BJ (cell line): ENCODE measurements at regions not wholly inside any gene's neighbourhood (a gene's known extent, or its start where the extent isn't known, plus 50 kb on each side); places are given as distances from the start of the nearest gene placed in this dataset.

Experiments
- CTCF ChIA-PET: fragments of 350-600 bp; formaldehyde crosslinking; extraction: SDS; loops from one replicate; lab custom pipeline; 2021; ENCODE audit warnings: antibody characterized with exemption, inconsistent platforms; lab: Yijun Ruan, JAX
- POLR2A ChIA-PET: fragments of 300-600 bp; sonication (Branson Sonifier 250); formaldehyde crosslinking; extraction: SDS; loops from one replicate; lab custom pipeline; 2021; ENCODE audit warnings: antibody characterized with exemption; lab: Charles Lee
- DNase-seq: peaks from one replicate; pipeline ENCODE4 v3.0.0-alpha.2; 2011; ENCODE audit warnings: low read depth
- H3K27me3 ChIP-seq: 2 replicates; pipeline ENCODE4 v1.6.0; 2011; ENCODE audit warnings: low read length; ENCODE audit not compliant: control insufficient read depth, insufficient read depth
- H3K36me3 ChIP-seq: 2 replicates; pipeline ENCODE4 v1.5.1; 2011; ENCODE audit warnings: low read length; ENCODE audit not compliant: control insufficient read depth, insufficient read depth
- H3K4me3 ChIP-seq: 2 replicates; pipeline ENCODE4 v1.5.1; 2011; ENCODE audit warnings: low read depth, mild to moderate bottlenecking, control low read depth, low read length
- TF ChIP-seq, protein P1 (sequence below): IDR thresholded peaks from 2 replicates; pipeline ENCODE4 v1.5.1; 2011; ENCODE audit warnings: low read depth, mild to moderate bottlenecking, control low read depth, inconsistent platforms, low read length, moderate library complexity; ENCODE audit not compliant: insufficient read depth

DNA sequence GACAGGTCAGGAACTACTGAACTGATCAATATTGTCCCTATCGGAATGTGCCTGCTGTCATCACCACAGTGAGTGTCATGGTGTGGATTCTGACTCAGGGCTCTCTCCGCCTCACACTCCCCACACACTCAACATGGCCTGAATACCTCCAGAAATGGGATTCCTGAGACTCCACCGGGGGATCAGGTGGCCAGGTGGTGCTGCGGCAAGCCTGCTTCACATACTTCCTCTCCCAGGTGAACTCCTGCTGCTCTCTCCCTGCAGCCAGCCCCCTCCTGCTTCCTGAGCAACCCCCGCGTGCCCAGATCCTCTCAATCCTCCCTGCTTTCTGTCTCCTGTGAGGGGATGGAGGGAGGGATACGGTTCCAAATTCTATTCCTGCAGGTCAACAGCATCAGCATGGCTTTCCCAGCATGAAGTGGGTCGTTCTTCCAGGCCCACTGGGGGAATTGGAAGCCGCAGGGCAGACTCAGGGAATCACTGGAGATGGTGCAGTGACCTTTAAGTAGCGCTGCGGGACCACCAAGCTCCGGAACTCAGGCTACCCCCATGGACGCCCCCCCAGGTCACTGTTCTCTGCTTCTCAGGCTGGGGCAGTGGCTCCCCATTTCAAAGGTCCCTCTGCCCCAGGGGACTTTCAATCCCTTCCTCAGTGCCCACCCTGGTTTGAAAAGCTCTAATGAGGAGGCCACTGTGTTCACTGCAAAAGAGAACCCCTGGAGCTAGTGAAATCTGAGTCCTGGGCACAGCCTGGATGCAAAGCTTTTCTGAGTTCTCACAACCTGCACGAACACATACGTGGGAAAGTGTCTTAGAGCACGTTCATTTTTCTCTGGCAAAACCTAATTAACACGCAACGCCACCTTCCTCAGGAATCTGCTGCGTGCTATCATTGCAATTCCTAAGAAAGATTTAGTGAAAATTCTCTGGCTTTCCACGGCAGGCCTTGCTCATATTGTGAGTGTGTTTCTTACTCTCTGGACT, 168.4 kb downstream of the ZFP36L2 start:
- Histone ChIP-seq H3K27me3 (no peaks in the 10 kb centered on the region), H3K36me3 (no peaks in the 10 kb centered on the region), H3K4me3 (no peak overlapping the region)
- POLR2A ChIA-PET: no interaction called here
- TF ChIP-seq, protein P1, sequence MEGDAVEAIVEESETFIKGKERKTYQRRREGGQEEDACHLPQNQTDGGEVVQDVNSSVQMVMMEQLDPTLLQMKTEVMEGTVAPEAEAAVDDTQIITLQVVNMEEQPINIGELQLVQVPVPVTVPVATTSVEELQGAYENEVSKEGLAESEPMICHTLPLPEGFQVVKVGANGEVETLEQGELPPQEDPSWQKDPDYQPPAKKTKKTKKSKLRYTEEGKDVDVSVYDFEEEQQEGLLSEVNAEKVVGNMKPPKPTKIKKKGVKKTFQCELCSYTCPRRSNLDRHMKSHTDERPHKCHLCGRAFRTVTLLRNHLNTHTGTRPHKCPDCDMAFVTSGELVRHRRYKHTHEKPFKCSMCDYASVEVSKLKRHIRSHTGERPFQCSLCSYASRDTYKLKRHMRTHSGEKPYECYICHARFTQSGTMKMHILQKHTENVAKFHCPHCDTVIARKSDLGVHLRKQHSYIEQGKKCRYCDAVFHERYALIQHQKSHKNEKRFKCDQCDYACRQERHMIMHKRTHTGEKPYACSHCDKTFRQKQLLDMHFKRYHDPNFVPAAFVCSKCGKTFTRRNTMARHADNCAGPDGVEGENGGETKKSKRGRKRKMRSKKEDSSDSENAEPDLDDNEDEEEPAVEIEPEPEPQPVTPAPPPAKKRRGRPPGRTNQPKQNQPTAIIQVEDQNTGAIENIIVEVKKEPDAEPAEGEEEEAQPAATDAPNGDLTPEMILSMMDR: no peak
- DNase-seq: no peak
- CTCF ChIA-PET: no interaction called here

DNA sequence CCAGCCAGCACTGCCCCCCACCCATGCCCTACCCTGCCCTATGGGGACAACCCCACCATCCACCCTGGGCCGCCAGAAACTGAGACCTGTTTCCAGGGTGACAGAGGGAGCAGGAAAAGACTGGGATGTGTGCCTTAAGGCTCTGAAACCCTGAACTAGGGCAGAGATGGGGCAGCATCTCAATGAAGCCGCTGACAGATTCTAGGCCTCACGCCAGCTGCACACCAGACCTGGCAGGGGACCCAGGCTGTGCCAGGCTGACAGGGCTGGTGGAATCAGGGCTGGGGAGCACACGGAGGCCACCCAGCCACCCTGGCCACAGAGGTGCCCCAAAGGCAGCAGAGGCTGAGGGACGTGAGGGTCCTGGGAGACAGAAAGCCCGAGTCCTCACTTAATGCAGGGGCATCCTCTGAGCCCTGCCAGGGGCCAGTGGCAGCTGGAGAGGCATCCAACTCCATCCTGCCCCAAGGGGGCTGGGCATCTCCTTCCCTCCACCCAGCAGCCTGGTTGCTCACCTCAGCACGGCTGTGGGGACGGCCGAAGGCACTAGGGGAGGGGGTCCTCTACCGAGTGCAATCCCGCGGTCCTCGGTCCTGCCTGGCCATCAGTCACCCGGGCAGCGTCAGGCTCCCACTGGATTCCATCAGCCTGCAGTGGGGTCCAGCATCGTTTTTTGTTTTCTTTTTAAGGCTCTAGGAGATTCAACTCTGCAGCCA, 169.2 kb downstream of the ZFP36L2 start:
- DNase-seq: no peak
- Histone ChIP-seq H3K27me3 (no peaks in the 10 kb centered on the region), H3K4me3 (no peak overlapping the region), H3K36me3 (no peaks in the 10 kb centered on the region)
- POLR2A ChIA-PET: no interaction called here
- CTCF ChIA-PET: interaction anchor here (1.2 kb wide), 1 partner anchor 10 kb away, joined by 3 read pairs; no protein-coding TSS in a partner anchor
- TF ChIP-seq, protein P1: no peak

DNA sequence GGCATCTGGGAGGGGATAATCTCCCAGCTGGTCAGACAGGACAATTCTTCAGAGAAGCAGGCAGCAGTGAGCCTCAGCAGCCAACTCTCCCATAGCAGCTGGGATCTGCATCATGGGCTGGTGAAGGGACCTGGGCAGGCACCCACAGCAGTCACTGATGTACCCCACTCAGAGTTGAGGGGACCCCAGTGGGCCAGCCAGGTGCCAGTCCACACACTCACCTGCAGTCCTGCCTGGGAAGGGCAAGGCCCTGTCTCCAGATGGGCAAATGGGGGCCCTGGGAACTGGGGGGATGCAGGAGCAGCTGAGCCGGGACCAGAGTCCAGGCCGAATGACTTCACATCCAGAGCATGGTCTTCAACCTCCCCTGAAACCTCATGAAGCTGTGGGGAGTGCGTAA, 170.4 kb downstream of the ZFP36L2 start:
- no peak for DNase-seq
- ChIA-PET CTCF (interaction anchor here (1.2 kb wide), 1 partner anchor 9 kb away, joined by 3 read pairs; no protein-coding TSS in a partner anchor), POLR2A (no interaction called here)
- Histone ChIP-seq H3K4me3 (no peak overlapping the region), H3K27me3 (no peaks in the 10 kb centered on the region), H3K36me3 (no peaks in the 10 kb centered on the region)
- TF ChIP-seq, protein P1: no peak

DNA sequence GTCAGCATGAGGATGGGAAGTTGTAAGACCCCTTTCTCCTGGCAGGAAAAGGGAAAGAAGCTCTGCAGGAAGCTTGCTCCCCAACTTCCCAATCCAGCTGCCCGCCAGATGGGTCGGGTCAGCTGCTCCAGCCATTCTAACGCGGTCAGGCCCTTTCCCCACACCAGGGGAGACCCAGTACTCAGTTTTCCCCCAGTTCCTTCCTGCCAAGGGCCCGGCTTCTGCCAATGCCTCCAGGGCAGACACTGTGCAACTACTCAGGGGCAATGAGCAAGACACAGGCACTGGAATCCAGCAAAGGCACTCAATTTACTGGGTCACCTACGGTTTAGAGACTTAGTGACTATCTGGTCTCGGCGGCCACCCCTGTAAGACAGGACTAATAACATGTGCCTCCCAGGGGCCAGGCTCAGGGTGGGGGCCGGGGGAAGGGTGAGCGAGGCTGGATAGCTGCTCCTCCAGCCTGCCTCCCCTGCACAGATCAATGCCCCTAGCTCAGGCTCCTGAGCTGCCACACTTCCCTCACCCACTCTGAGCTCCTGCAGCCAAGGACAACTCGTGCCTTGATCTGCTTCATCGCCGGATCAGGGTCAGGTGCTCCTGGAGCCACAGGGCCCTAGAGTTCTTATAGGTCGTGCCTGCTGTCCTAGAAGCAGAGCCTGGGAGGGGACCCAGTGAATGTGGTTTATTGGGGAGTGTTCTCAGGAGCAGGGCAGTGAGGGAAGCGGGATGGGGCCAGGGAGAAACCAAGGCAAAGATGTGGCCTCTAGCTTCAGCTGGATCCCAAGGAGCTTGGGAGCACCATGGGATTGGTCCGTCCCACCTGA, 171.1 kb downstream of the ZFP36L2 start:
- H3K4me3 ChIP-seq: no peak overlapping the region
- TF ChIP-seq, protein P1: no peak
- CTCF ChIA-PET: no interaction called here
- no peak for DNase-seq
- POLR2A ChIA-PET: no interaction called here
- no peaks in the 10 kb centered on the region for H3K36me3 ChIP-seq
- no peaks in the 10 kb centered on the region for H3K27me3 ChIP-seq
